H1 (cell line): ENCODE measurements at regions not wholly inside any gene's neighbourhood (a gene's known extent, or its start where the extent isn't known, plus 50 kb on each side); places are given as distances from the start of the nearest gene placed in this dataset.

Experiments used
- CBX5 ChIP-seq: fragments of 300-800, 300-1000 bp; sonication (generic); IDR thresholded peaks from 2 replicates; pipeline ENCODE4 v1.7.1; 2016; ENCODE audit warnings: antibody characterized with exemption, low read length, low read depth

DNA sequence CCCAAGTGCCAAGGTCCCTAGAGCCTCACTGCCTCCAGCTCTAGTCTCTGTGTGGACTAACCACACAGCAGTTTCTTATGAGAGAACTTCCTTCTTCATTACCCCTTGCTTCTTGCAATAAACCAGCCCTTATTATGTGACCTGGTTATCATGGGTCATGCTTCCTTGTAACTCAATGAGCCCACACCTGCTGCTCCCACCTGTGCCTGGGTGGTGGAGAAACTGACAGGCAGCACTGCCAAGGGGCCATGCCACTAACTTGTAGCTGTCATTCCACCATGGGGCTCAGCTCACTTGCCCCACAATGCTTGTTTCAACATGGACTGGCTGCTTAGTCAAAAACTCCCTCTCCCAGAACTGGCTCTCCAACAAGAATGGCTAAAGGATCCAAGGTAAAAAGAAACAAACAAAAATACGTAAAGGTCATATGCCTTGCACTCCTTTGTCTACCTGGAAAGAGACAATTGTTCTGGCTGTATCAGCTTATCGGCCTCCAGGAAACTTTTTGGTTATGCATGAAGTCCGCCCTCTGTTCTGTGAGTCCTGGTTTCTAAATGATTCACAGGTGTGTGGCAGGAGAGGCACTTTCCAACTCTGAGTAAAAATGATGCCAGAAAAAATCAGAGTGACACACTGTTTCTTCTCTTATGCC lies 446.4 kb downstream of the COG6 start (continued):
- TF ChIP-seq CBX5, result no peak
